Activated CD4-positive, alpha-beta T cell treated with anti-CD3 and anti-CD28 coated beads, Interleukin-2, amount 10 ng/mL, durations not matched to agents 7 days and 5 days (primary cell): ENCODE measurements at regions not wholly inside any gene's neighbourhood (a gene's known extent, or its start where the extent isn't known, plus 50 kb on each side); places are given as distances from the start of the nearest gene placed in this dataset.

ENCODE experiments used
- CTCF ChIA-PET: fragments of 350-600 bp; sonication (Branson Sonifier 250); formaldehyde crosslinking; loops from one replicate; lab custom pipeline; 2021; ENCODE audit warnings: antibody characterized with exemption; lab: Charles Lee
- POLR2A ChIA-PET: fragments of 350-600 bp; sonication (Branson Sonifier 250); formaldehyde crosslinking; loops from one replicate; lab custom pipeline; 2021; ENCODE audit warnings: antibody characterized with exemption; lab: Charles Lee
- DNase-seq: peaks from one replicate; pipeline ENCODE4 v3.0.0-alpha.2; 2020
- H3K27ac Mint-ChIP-seq: one replicate; pipeline ENCODE4 v1.8.0; 2021; ENCODE audit warnings: mild to moderate bottlenecking, moderate library complexity, mixed read lengths
- H3K27me3 Mint-ChIP-seq: one replicate; pipeline ENCODE4 v1.8.0; 2021; ENCODE audit warnings: mixed read lengths
- H3K36me3 Mint-ChIP-seq: one replicate; pipeline ENCODE4 v1.8.0; 2021; ENCODE audit warnings: low read depth, mixed read lengths
- H3K4me1 Mint-ChIP-seq: one replicate; pipeline ENCODE4 v1.8.0; 2021; ENCODE audit warnings: mixed read lengths
- H3K4me3 Mint-ChIP-seq: one replicate; pipeline ENCODE4 v1.8.0; 2021; ENCODE audit warnings: mild to moderate bottlenecking, moderate library complexity, mixed read lengths
- H3K9me3 Mint-ChIP-seq: one replicate; pipeline ENCODE4 v1.8.0; 2021; ENCODE audit warnings: mixed read lengths

DNA sequence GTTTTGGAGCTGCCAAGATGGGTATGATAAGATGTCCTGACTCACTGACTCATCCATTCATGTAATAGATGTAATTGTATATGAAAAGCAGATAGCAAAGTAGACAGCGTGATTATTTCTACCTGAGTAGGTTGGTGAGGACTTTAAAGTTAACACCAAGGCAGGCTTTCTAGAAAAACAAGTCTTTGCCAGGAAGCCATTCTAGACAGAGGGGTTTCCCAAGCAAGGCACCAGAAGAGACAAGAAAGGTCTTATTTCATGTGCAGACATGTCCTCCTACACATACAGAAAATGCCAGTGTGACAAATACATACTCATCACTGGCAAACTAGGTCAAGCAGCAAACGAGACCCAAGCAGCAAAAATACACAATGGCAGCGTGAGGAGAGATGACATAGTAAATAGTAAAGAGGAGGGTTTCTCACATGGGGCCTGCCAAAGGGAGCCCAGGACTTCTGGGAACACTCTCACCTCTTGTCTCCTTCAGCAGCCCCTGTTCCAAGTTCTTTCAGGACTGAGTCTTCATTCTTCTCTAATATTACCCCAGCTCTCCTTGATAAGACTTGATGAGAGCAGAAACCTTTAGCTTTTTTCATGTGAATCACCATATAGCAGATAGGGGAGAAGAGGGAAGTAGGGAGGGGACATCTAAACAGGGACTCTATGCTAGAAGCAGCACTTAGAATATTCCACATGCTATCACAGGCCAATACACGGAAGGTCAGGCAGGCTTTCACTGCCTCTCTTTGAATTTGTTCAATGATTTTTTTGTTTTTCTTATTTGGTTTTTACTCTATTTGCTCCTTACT, 114.6 kb upstream of the ATP1B1 start:
- Mint-ChIP-seq H3K36me3 (peaks cover 2% of the 10 kb centered on the region), H3K27me3 (peaks cover 4% of the 10 kb centered on the region), H3K9me3 (no peaks in the 10 kb centered on the region), H3K27ac (no peak overlapping the region), H3K4me1 (no peaks in the 10 kb centered on the region), H3K4me3 (no peak overlapping the region)
- DNase-seq: no peak
- ChIA-PET POLR2A (no interaction called here), CTCF (interaction anchor here (1.1 to 1.7 kb wide), 2 partner anchors 9 to 11 kb away, joined by 3 to 5 read pairs; no protein-coding TSS in a partner anchor)

DNA sequence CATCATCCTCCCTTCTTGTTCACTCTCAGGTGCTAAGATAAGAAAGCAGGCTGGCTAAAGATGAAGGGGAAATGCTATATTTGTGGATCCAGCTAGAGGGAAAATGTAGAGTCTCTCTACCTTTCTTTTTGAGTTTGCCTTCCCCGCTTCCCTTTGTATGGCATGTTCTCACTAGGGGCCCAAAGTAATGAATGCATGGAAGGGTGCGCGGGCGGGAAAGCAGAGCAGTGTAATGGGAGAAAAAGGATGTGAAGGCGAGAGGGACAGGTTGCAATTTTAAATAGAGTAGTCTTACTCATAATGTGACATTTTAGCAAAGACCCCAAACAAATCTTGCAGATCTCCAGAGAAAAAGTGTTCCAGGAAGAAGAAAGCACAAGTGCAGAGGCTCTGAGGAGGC, 105.1 kb upstream of the ATP1B1 start:
- ChIA-PET CTCF (interaction anchor here (0.6 to 1.3 kb wide), 2 partner anchors 9 to 276 kb away, joined by 3 to 5 read pairs; no protein-coding TSS in a partner anchor), POLR2A (no interaction called here)
- Mint-ChIP-seq H3K27me3 (no peaks in the 10 kb centered on the region), H3K4me1 (no peaks in the 10 kb centered on the region), H3K9me3 (peaks cover 4% of the 10 kb centered on the region), H3K27ac (no peak overlapping the region), H3K4me3 (no peak overlapping the region), H3K36me3 (peaks cover 2% of the 10 kb centered on the region)
- no peak for DNase-seq

- Mint-ChIP-seq H3K4me1 (no peaks in the 10 kb centered on the region), H3K36me3 (peaks cover 2% of the 10 kb centered on the region), H3K27me3 (peaks cover 3% of the 10 kb centered on the region), H3K27ac (no peak overlapping the region), H3K9me3 (peaks cover 2% of the 10 kb centered on the region), H3K4me3 (no peak overlapping the region)
- ChIA-PET CTCF (no interaction called here), POLR2A (no interaction called here)
- no peak for DNase-seq
Observed at GRCh38 chr1:169003864-169004516, 102.5 kb upstream of the ATP1B1 start.

DNA sequence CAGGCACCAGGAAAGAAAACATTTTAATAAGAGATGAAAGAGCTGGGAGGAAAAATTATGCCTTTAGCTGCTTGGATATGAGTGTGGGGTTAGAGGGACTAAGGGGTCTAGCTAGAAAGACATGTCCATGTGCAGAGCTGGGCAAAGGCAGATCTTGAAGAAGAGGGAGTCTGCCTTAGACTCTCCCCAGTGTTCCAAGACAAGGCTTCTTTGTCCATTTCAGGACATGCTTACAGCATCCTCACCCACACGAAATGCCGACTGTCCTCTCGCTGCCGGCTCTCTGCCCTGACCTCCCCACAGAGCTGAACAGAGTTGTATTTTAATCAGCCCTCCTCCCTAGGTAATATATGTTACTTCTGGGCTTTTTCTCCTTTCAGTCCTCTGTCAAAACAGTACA, 100.7 kb upstream of the ATP1B1 start:
- Mint-ChIP-seq H3K36me3 (no peaks in the 10 kb centered on the region), H3K4me3 (no peak overlapping the region), H3K27ac (no peak overlapping the region), H3K9me3 (peaks cover 3% of the 10 kb centered on the region), H3K27me3 (peaks cover 3% of the 10 kb centered on the region), H3K4me1 (no peaks in the 10 kb centered on the region)
- ChIA-PET POLR2A (no interaction called here), CTCF (no interaction called here)
- no peak for DNase-seq

DNA sequence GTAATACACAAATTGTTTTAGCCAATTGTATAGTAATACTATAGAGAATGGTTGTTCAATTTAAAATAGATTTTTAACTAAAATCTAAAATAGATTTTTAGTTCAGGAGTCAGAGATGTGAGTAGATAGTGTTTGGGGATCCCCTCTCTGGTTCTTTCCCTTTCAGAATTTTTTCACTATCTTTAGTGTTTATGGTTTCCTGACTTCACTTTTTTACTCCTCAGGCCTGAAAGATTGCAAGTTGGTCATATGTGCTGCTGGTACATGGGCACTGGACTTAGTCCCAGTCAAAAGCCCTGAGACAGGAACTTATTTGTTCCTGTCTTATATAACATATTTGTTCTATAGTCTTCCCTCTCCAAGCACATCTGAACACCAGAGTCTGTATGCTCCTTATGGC, 96.8 kb upstream of the ATP1B1 start:
- Mint-ChIP-seq H3K4me3 (no peak overlapping the region), H3K36me3 (no peaks in the 10 kb centered on the region), H3K9me3 (peaks cover 3% of the 10 kb centered on the region), H3K4me1 (no peaks in the 10 kb centered on the region), H3K27me3 (peaks cover 3% of the 10 kb centered on the region), H3K27ac (no peak overlapping the region)
- ChIA-PET CTCF (interaction anchor here (0.6 kb wide), 1 partner anchor 74 kb away, joined by 3 read pairs; no protein-coding TSS in a partner anchor), POLR2A (no interaction called here)
- no peak for DNase-seq

- no peaks in the 10 kb centered on the region for H3K4me1 Mint-ChIP-seq
- POLR2A ChIA-PET: no interaction called here
- CTCF ChIA-PET: no interaction called here
- H3K4me3 Mint-ChIP-seq: no peak overlapping the region
- H3K27me3 Mint-ChIP-seq: peaks cover 3% of the 10 kb centered on the region
- H3K36me3 Mint-ChIP-seq: no peaks in the 10 kb centered on the region
- no peak for DNase-seq
- peaks cover 3% of the 10 kb centered on the region for H3K9me3 Mint-ChIP-seq
- H3K27ac Mint-ChIP-seq: peak overlapping the region; percentile 54
Observed at GRCh38 chr1:169012416-169012815, 94.1 kb upstream of the ATP1B1 start.

GRCh38 chr1:169013821-169014220, 92.7 kb upstream of the ATP1B1 start:
- no peaks in the 10 kb centered on the region for H3K36me3 Mint-ChIP-seq
- H3K27ac Mint-ChIP-seq: no peak overlapping the region
- no peaks in the 10 kb centered on the region for H3K27me3 Mint-ChIP-seq
- H3K4me3 Mint-ChIP-seq: no peak overlapping the region
- H3K4me1 Mint-ChIP-seq: peaks cover 8% of the 10 kb centered on the region
- POLR2A ChIA-PET: no interaction called here
- CTCF ChIA-PET: no interaction called here
- no peak for DNase-seq
- H3K9me3 Mint-ChIP-seq: peaks cover 3% of the 10 kb centered on the region

DNA sequence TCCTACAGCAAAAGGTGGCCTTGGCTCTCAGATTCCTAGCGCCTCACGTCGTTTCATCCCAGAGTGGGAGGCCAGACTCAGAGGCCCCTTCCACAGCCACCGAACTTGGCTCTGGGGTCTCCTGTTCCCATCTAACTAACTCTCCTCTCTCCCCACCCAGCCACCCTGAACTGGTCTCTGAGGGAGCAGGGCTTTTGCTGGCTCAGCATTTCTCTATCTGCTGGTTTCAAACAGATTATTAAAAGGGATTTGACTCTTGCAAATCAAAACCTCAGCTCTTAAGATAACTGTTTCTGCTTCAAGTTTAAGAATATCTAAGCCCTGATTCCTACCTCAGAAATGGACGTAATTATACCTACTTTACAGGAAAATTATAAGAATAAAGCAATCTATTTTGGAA, 91.0 kb upstream of the ATP1B1 start:
- H3K27me3 Mint-ChIP-seq: no peaks in the 10 kb centered on the region
- peaks cover 9% of the 10 kb centered on the region for H3K4me1 Mint-ChIP-seq
- H3K9me3 Mint-ChIP-seq: no peaks in the 10 kb centered on the region
- ChIA-PET CTCF (no interaction called here), POLR2A (no interaction called here)
- no peak overlapping the region for H3K4me3 Mint-ChIP-seq
- DNase-seq: no peak
- H3K27ac Mint-ChIP-seq: no peak overlapping the region
- no peaks in the 10 kb centered on the region for H3K36me3 Mint-ChIP-seq

GRCh38 chr1:169018751-169019150, 87.7 kb upstream of the ATP1B1 start:
- H3K27ac Mint-ChIP-seq: no peak overlapping the region
- H3K4me3 Mint-ChIP-seq: no peak overlapping the region
- CTCF ChIA-PET: interaction anchor here (0.7 to 1.1 kb wide), 2 partner anchors 23 to 88 kb away, joined by 3 read pairs; partner anchors contain the start of gene ATP1B1

GRCh38 chr1:169019419-169020058, 87.0 kb upstream of the ATP1B1 start:
- POLR2A ChIA-PET: no interaction called here
- Mint-ChIP-seq H3K36me3 (no peaks in the 10 kb centered on the region), H3K4me1 (peaks cover 9% of the 10 kb centered on the region), H3K27me3 (peaks cover 18% of the 10 kb centered on the region), H3K27ac (no peak overlapping the region), H3K4me3 (no peak overlapping the region), H3K9me3 (peaks cover 3% of the 10 kb centered on the region)
- CTCF ChIA-PET: interaction anchor here (0.7 kb wide), 1 partner anchor 87 kb away, joined by 3 read pairs; the partner anchor contains the start of gene ATP1B1
- DNase-seq: no peak

More at GRCh38 chr1:169018751-169019150, 87.7 kb upstream of the ATP1B1 start:
- Mint-ChIP-seq H3K4me1 (peaks cover 9% of the 10 kb centered on the region), H3K27me3 (peaks cover 14% of the 10 kb centered on the region), H3K9me3 (peaks cover 3% of the 10 kb centered on the region), H3K36me3 (no peaks in the 10 kb centered on the region)
- POLR2A ChIA-PET: no interaction called here
- DNase-seq: no peak

DNA sequence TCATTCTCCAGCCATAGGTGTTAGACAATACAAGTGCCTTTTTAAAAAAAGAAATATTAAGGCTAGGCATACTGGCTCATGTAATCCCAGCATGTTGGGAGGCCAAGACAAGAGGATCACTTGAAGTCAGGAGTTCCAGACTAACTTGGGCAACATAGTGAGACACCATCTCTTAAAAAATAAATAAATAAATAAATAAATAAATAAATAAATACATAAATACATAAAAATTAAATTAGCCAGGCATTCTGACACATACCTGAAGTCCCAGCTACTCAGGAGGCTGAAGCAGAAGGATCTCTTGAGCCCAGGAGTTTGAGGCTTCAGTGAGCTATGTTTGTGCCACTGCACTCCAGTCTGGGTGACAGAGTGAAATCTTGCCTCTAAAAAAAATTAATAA, 85.8 kb upstream of the ATP1B1 start:
- ChIA-PET POLR2A (no interaction called here), CTCF (no interaction called here)
- no peak for DNase-seq
- peaks cover 3% of the 10 kb centered on the region for H3K9me3 Mint-ChIP-seq
- no peak overlapping the region for H3K4me3 Mint-ChIP-seq
- peaks cover 18% of the 10 kb centered on the region for H3K27me3 Mint-ChIP-seq
- H3K27ac Mint-ChIP-seq: no peak overlapping the region
- no peaks in the 10 kb centered on the region for H3K36me3 Mint-ChIP-seq
- peaks cover 9% of the 10 kb centered on the region for H3K4me1 Mint-ChIP-seq

DNA sequence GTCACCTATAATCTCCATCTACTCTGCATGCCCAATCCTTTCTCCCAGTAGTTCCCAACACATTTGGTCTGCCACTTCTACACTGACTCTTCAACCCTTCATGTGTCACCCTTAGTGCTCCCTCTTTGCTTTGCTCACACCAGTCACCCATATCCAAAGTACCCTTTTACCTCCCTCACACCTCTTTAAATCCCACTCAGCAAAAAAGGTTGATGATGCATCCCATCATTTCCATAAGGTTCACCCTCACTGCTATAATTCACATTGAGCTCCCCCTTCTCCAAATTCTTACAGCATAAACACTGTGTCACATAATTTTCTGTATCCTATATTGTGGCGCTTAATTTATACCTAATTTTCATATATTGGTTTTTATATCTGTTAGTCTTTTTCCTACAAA, 83.8 kb upstream of the ATP1B1 start:
- Mint-ChIP-seq H3K9me3 (peaks cover 3% of the 10 kb centered on the region), H3K36me3 (no peaks in the 10 kb centered on the region), H3K27ac (no peak overlapping the region), H3K27me3 (peaks cover 18% of the 10 kb centered on the region), H3K4me3 (no peak overlapping the region), H3K4me1 (peaks cover 9% of the 10 kb centered on the region)
- DNase-seq: no peak
- ChIA-PET POLR2A (no interaction called here), CTCF (interaction anchor here (0.7 kb wide), 1 partner anchor 536 kb away, joined by 5 read pairs; no protein-coding TSS in a partner anchor)

DNA sequence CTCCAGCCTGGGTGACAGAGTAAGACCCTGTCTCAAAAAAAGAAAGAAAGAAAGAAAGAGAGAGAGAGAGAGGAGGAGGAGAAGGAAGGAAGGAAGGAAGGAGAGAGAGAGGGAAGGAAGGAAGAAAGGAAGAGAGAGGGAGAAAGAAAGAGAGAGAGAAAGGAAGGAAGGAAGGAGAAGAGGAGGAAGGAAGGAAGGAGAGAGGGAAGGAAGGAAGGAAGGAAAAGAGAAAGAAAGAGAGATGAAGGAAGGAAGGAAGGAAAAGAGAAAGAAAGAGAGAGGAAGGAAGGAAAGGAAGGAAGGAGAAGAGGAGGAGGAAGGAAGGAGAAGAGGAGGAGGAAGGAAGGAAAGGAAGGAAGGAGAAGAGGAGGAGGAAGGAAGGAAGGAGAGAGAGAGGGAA, 82.2 kb upstream of the ATP1B1 start:
- H3K27me3 Mint-ChIP-seq: peaks cover 18% of the 10 kb centered on the region
- H3K4me1 Mint-ChIP-seq: no peaks in the 10 kb centered on the region
- ChIA-PET CTCF (no interaction called here), POLR2A (no interaction called here)
- peaks cover 3% of the 10 kb centered on the region for H3K9me3 Mint-ChIP-seq
- no peak overlapping the region for H3K27ac Mint-ChIP-seq
- no peaks in the 10 kb centered on the region for H3K36me3 Mint-ChIP-seq
- no peak overlapping the region for H3K4me3 Mint-ChIP-seq
- DNase-seq: no peak
